Suprapubic skin (tissue), 4 donors: ENCODE measurements at regions not wholly inside any gene's neighbourhood (a gene's known extent, or its start where the extent isn't known, plus 50 kb on each side); places are given as distances from the start of the nearest gene placed in this dataset.
"Not testable (repeated sequence)": the region's sequence is repeated elsewhere in the genome, so short reads cannot be mapped to it uniquely, and the experiment has no call there.

Experiments used
- DNase-seq, 2 donors: peaks; one replicate each; pipeline ENCODE4 v3.0.0-alpha.2; 2019; ENCODE audit warnings: low spot score in 2 of 2
- H3K27ac ChIP-seq: fragments of 200-600 bp; sonication (generic); one replicate; pipeline ENCODE4 v1.5.1; 2019
- H3K27me3 ChIP-seq: fragments of 200-600 bp; sonication (generic); one replicate; pipeline ENCODE4 v1.5.1; 2019
- H3K36me3 ChIP-seq: fragments of 200-600 bp; sonication (generic); one replicate; pipeline ENCODE4 v1.5.1; 2019
- H3K4me1 ChIP-seq: fragments of 200-600 bp; sonication (generic); one replicate; pipeline ENCODE4 v1.5.1; 2019
- H3K4me3 ChIP-seq: fragments of 200-600 bp; sonication (generic); one replicate; pipeline ENCODE4 v1.5.1; 2019; ENCODE audit warnings: mild to moderate bottlenecking
- H3K9me3 ChIP-seq: fragments of 200-600 bp; sonication (generic); one replicate; pipeline ENCODE4 v1.5.1; 2019
- EP300 ChIP-seq: sonication (generic); formaldehyde crosslinking; IDR thresholded peaks from one replicate; pipeline ENCODE4 v1.6.1; 2017; ENCODE audit warnings: antibody characterized with exemption
- POLR2A ChIP-seq, 2 donors: fragments of 450-650 bp; IDR thresholded peaks; one replicate each; pipeline ENCODE4 v1.6.1; 2017; ENCODE audit warnings: antibody characterized with exemption in 2 of 2, mild to moderate bottlenecking in 2 of 2, moderate library complexity in 2 of 2
- POLR2AphosphoS5 ChIP-seq, 3 donors: sonication (generic); formaldehyde crosslinking; IDR thresholded peaks; one replicate each; pipeline ENCODE4 v1.6.1; 2017; ENCODE audit warnings: antibody characterized with exemption in 3 of 3
- WGBS: methylation state at CpG from one replicate; pipeline ENCODE4 v1.1.5; 2018; 5-methylcytosine and 5-hydroxymethylcytosine counted together
- TF ChIP-seq, protein P1 (sequence below), 2 donors: fragments of 200-600 bp in 1 of 2; fragments of 450-650 bp in 1 of 2; sonication (generic) in 1 of 2; IDR thresholded peaks; one replicate each; pipeline ENCODE4 v1.5.1; 2016 to 2019; ENCODE audit warnings: antibody characterized with exemption in 2 of 2, mild to moderate bottlenecking in 1 of 2, moderate library complexity in 1 of 2

DNA sequence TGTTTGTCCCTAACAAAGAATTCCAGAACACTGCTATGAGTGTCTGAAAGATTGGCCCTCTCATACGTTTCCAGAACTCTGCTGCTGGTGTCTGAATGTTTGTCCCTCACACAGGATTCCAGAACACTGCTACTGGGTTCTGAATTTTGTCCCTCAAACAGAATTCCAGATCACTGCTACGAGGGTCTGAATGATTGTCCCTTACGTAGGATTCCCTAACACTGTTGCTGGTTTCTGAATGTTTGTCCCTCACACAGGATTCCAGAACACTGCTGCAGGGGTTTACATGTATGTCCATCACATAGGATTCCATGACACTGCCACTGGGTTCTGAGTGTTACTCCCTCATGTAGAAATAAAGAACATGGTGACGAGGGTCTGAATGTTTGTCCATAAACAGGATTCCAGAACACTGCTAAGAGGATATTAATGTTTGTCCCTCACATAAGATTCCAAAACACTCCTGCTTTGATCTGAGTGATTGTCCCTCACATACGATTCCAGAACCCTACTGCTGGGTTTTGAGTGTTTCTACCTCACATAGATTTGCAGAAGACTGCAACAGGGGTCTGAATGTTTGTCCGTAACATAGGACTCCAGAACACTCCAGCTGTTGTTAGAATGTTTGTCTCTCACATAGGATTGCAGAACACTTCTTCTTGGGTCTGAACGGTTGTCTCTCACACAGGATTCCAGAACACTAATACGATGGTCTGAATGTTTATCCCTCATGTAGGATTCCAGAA is 214.4 kb downstream of the FOXD4L6 start:
- Histone ChIP-seq H3K4me1 (no peaks in the 10 kb centered on the region), H3K4me3 (no peak overlapping the region), H3K9me3 (peaks cover 84% of the 10 kb centered on the region), H3K36me3 (no peaks in the 10 kb centered on the region), H3K27ac (no peak overlapping the region), H3K27me3 (no peaks in the 10 kb centered on the region)
- TF ChIP-seq, protein P1, sequence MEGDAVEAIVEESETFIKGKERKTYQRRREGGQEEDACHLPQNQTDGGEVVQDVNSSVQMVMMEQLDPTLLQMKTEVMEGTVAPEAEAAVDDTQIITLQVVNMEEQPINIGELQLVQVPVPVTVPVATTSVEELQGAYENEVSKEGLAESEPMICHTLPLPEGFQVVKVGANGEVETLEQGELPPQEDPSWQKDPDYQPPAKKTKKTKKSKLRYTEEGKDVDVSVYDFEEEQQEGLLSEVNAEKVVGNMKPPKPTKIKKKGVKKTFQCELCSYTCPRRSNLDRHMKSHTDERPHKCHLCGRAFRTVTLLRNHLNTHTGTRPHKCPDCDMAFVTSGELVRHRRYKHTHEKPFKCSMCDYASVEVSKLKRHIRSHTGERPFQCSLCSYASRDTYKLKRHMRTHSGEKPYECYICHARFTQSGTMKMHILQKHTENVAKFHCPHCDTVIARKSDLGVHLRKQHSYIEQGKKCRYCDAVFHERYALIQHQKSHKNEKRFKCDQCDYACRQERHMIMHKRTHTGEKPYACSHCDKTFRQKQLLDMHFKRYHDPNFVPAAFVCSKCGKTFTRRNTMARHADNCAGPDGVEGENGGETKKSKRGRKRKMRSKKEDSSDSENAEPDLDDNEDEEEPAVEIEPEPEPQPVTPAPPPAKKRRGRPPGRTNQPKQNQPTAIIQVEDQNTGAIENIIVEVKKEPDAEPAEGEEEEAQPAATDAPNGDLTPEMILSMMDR (IDR thresholded peaks at IDR 0.05) = no peak
- TF ChIP-seq POLR2A (IDR thresholded peaks at IDR 0.05) (no peak), EP300 (no peak), POLR2AphosphoS5 (IDR thresholded peaks at IDR 0.05) (no peak)
- DNase-seq = no peak
- 62% methylated on average over 8 of the region's 8 CpGs for WGBS

DNA sequence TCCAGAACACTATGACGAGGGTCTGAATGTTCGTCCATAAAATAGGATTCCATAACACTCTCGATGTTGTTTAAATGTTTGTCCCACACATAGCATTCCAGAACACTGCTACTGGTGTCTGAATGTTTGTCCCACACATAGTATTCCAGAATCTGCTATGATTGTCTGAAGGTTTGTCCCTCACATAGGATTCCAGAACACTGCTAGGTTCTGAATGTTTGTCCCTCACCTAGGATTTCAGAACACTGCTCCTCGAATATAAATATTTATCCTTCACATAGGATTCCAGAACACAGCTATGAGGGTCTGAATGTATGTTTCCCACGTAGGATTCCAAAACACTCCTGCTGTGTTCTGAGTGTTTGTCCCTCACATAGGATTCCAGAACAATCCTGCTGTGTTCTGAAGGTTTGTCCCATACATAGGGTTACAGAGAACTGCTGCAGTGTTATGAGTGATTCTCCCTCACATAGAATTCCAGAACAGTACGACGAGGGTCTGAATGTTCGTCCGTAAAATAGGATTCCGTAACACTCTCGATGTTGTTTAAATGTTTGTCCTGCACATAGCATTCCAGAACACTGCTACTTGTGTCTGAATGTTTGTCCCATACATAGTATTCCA is 215.3 kb downstream of the FOXD4L6 start:
- Histone ChIP-seq H3K36me3 (no peaks in the 10 kb centered on the region), H3K9me3 (peaks cover 90% of the 10 kb centered on the region), H3K4me3 (no peak overlapping the region), H3K4me1 (no peaks in the 10 kb centered on the region), H3K27me3 (no peaks in the 10 kb centered on the region), H3K27ac (no peak overlapping the region)
- WGBS = 72% methylated on average over 11 of the region's 11 CpGs
- TF ChIP-seq POLR2A (IDR thresholded peaks at IDR 0.05) = no peak
- no peak for DNase-seq

DNA sequence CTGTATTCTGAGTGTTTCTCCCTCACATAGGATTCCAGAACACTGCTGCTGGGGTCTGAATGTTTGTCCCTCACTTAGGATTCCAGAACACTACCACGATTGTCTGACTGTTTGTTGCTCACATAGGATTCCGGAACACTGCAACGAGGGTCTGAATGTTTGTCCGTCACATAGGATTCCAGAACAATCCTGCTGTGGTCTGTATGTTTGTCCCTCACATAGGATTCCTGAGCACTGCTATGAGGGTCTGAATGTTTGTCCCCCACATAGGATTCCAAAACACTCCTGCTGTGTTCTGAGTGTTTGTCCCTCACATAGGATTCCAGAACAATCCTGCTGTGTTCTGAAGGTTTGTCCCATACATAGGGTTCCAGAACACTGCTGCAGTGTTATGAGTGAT is 215.8 kb downstream of the FOXD4L6 start:
- H3K36me3 ChIP-seq, H3K27me3 ChIP-seq, H3K27ac ChIP-seq, H3K4me3 ChIP-seq, H3K4me1 ChIP-seq, DNase-seq: not testable (repeated sequence)
- H3K9me3 ChIP-seq = peaks cover 95% of the 10 kb centered on the region
- WGBS = 88% methylated on average over 4 of the region's 4 CpGs

DNA sequence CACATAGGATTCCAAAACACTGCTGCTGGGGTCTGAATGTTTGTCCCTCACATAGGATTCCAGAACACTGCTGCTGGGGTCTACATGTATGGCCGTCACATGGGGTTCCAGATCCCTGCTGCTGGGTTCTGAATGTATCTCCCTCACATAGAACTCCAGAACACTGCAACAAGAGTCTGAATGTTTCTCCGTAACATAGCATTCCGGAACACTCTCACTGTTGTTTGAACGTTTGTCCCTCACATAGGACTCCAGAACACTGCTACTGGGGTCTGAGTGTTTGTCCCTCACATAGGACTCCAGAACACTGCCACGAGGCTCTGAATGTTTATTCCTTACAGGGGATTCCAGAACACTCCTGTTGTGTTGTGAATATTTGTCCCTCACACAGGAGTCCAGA is 216.8 kb downstream of the FOXD4L6 start:
- H3K4me1 ChIP-seq = no peaks in the 10 kb centered on the region
- no peak overlapping the region for H3K27ac ChIP-seq
- H3K36me3 ChIP-seq = no peaks in the 10 kb centered on the region
- no peak for TF ChIP-seq EP300
- TF ChIP-seq POLR2AphosphoS5 (IDR thresholded peaks at IDR 0.05) = no peak
- TF ChIP-seq, protein P1 (IDR thresholded peaks at IDR 0.05) = no peak
- no peak for TF ChIP-seq POLR2A (IDR thresholded peaks at IDR 0.05)
- WGBS = 81% methylated on average over 5 of the region's 5 CpGs
- H3K27me3 ChIP-seq = no peaks in the 10 kb centered on the region
- peaks cover 99% of the 10 kb centered on the region for H3K9me3 ChIP-seq
- no peak overlapping the region for H3K4me3 ChIP-seq
- DNase-seq = no peak

DNA sequence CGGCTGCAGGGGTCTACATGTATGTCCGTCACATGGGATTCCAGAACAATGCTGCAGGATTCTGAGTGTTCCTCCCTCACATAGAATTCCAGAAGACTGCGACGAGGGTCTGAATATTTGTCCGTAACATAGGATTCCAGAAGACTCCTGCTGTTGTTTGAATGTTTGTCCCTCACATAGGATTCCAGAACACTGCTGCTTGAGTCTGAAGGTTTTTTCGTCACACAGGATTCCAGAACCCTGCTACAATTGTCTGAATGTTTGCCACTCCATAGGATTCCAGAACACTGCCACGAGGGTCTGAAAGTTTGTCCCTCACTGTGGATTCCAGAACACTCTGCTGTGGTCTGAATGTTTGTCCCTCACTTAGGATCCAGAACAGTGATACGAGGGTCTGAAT is 217.5 kb downstream of the FOXD4L6 start:
- peaks cover 99% of the 10 kb centered on the region for H3K9me3 ChIP-seq
- DNase-seq = not testable (repeated sequence)

DNA sequence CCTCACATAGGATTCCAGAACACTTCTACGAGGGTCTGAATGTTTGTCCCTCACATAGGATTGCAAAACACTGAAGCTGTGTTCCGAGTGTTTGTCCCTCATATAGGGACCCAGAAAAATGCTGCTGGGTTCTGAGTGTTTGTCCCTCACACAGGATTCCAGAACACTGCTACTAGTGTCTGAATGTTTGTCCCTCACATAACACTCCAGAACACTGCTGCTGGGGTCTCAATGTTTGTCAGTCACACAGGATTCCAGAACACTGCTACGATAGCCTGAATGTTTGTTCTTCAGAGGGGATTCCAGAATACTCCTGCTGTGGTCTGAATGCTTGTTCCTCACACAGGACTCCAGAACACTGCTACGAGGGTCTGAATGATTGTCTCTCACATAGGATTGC is 218.7 kb downstream of the FOXD4L6 start:
- Histone ChIP-seq H3K4me1 (no peaks in the 10 kb centered on the region), H3K9me3 (peaks cover 97% of the 10 kb centered on the region), H3K27ac (no peak overlapping the region), H3K27me3 (no peaks in the 10 kb centered on the region), H3K4me3 (no peak overlapping the region), H3K36me3 (no peaks in the 10 kb centered on the region)
- TF ChIP-seq, protein P1 (IDR thresholded peaks at IDR 0.05) = no peak
- TF ChIP-seq POLR2AphosphoS5 (IDR thresholded peaks at IDR 0.05) (no peak), EP300 (no peak)
- no peak for DNase-seq
- 91% methylated on average over 4 of the region's 4 CpGs for WGBS

More for the DNA sequence above, 217.5 kb downstream of the FOXD4L6 start:
- 78% methylated on average over 8 of the region's 8 CpGs for WGBS
- not testable (repeated sequence) for H3K4me3 ChIP-seq, H3K27ac ChIP-seq, H3K4me1 ChIP-seq, H3K27me3 ChIP-seq, H3K36me3 ChIP-seq

DNA sequence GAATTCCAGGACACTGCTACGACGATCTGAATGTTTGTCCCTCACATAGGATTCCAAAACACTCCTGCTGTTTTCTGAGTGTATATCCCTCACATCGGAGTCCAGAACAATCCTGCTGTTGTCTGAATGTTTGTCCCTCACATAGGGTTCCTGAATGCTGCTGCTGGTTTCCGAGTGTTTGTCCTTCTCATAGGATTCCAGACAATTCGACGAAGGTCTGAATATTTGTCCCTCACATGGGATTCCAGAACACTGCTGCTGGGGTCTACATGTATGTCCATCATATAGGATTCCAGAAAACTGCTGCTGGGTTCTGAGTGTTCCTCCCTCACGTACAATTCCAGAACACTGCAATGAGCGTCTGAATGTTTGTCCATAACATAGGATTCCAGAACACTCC is 219.4 kb downstream of the FOXD4L6 start:
- not testable (repeated sequence) for H3K27me3 ChIP-seq, H3K4me3 ChIP-seq, H3K4me1 ChIP-seq, H3K27ac ChIP-seq, H3K36me3 ChIP-seq, DNase-seq
- peaks cover 95% of the 10 kb centered on the region for H3K9me3 ChIP-seq
- WGBS = 90% methylated on average over 8 of the region's 8 CpGs
